Mesendoderm (in vitro differentiated cells): ENCODE measurements at regions not wholly inside any gene's neighbourhood (a gene's known extent, or its start where the extent isn't known, plus 50 kb on each side); places are given as distances from the start of the nearest gene placed in this dataset.

Experiments
- DNase-seq: peaks from one replicate; pipeline ENCODE4 v3.0.0; 2013
- H2AK5ac ChIP-seq: 2 replicates; pipeline ENCODE4 v1.6.1; 2013; ENCODE audit warnings: low read length, inconsistent platforms
- H2BK120ac ChIP-seq: 2 replicates; pipeline ENCODE4 v1.6.1; 2013; ENCODE audit warnings: low read depth, mild to moderate bottlenecking, low read length, moderate library complexity, mixed read lengths
- H2BK15ac ChIP-seq: replicated peaks from 2 replicates; pipeline ENCODE4 v1.6.1; 2013; ENCODE audit warnings: low read depth, mild to moderate bottlenecking, moderate library complexity
- H2BK5ac ChIP-seq: 2 replicates; pipeline ENCODE4 v1.6.1; 2013; ENCODE audit warnings: low read length, inconsistent platforms
- H3K18ac ChIP-seq: 2 replicates; pipeline ENCODE4 v1.6.1; 2013; ENCODE audit warnings: mild to moderate bottlenecking, low read length, mixed read lengths
- H3K23ac ChIP-seq: one replicate; pipeline ENCODE4 v1.6.1; 2013; ENCODE audit warnings: low read length
- H3K27ac ChIP-seq: 2 replicates; pipeline ENCODE4 v1.5.1; 2013; ENCODE audit warnings: low read depth, mild to moderate bottlenecking, inconsistent platforms, low read length, moderate library complexity
- H3K27me3 ChIP-seq: 2 replicates; pipeline ENCODE4 v1.6.1; 2013; ENCODE audit warnings: low read length, control low read depth, mild to moderate bottlenecking, inconsistent platforms; ENCODE audit not compliant: insufficient read depth, poor library complexity
- H3K36me3 ChIP-seq: 2 replicates; pipeline ENCODE4 v1.6.1; 2013; ENCODE audit warnings: low read length, inconsistent platforms; ENCODE audit not compliant: control insufficient read depth, insufficient read depth
- H3K4ac ChIP-seq: one replicate; pipeline ENCODE4 v1.6.1; 2013; ENCODE audit warnings: low read depth, mild to moderate bottlenecking, low read length, moderate library complexity
- H3K4me1 ChIP-seq: 2 replicates; pipeline ENCODE4 v1.6.1; 2013; ENCODE audit warnings: low read depth, low read length, inconsistent platforms; ENCODE audit not compliant: control insufficient read depth
- H3K4me2 ChIP-seq: 2 replicates; pipeline ENCODE4 v1.6.1; 2013; ENCODE audit warnings: low read length
- H3K4me3 ChIP-seq: 2 replicates; pipeline ENCODE4 v1.5.1; 2013; ENCODE audit warnings: mild to moderate bottlenecking, low read length
- H3K56ac ChIP-seq: one replicate; pipeline ENCODE4 v1.6.1; 2013; ENCODE audit warnings: low read length
- H3K79me1 ChIP-seq: 2 replicates; pipeline ENCODE4 v1.6.1; 2013; ENCODE audit warnings: low read length, inconsistent platforms
- H3K79me2 ChIP-seq: 2 replicates; pipeline ENCODE4 v1.6.1; 2013; ENCODE audit warnings: mild to moderate bottlenecking, low read length; ENCODE audit not compliant: control insufficient read depth, insufficient read depth
- H3K9ac ChIP-seq: 2 replicates; pipeline ENCODE4 v1.6.1; 2013; ENCODE audit warnings: low read length, inconsistent platforms
- H4K5ac ChIP-seq: one replicate; pipeline ENCODE4 v1.6.1; 2013; ENCODE audit warnings: low read length
- H4K8ac ChIP-seq: one replicate; pipeline ENCODE4 v1.6.1; 2013; ENCODE audit warnings: low read depth, mild to moderate bottlenecking, control low read depth, low read length, moderate library complexity
- WGBS: extraction: QIAGEN DNeasy Blood & Tissue Kit; methylation state at CpG from one replicate; pipeline ENCODE4 v1.1.7; 2013; ENCODE audit warnings: low lambda C conversion rate, missing lambda C conversion rate; ENCODE audit not compliant: insufficient coverage; ENCODE audit errors: extremely low coverage; 5-methylcytosine and 5-hydroxymethylcytosine counted together

DNA sequence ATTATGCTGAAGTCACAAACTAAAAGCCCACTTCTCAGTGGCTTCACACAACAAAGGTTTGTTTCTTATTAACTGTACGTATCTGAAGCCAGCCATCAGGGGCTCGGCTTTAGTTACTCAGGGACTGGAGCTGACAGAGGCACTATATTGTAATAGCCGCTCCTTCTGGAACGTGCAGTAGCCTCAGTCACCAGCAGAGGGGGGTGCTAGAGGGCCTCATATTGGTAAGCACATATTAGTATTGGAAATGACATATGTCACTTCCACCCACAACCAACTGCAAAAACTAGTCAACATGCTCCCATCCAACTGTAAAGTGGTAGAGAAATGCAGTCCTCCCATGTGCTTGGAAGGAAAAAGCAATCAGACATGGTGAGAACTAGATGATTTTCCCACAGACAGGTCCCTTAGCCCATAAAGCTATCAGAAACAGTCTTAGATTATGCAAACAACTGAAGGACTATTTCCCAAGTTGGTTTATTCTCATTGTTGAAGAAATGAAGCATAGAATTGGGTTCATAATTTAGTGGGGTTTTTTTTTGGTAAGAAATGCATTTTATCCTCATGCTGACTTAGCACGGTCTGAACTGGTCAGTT lies 183.6 kb upstream of the G2E3 start:
- Histone ChIP-seq H2BK120ac (no peak overlapping the region), H3K79me2 (no peaks in the 10 kb centered on the region), H3K4me2 (no peak overlapping the region), H2BK15ac (no peak overlapping the region), H3K4me1 (no peaks in the 10 kb centered on the region), H3K4me3 (no peak overlapping the region), H4K5ac (no peak overlapping the region), H3K56ac (no peak overlapping the region), H3K23ac (no peak overlapping the region), H3K4ac (no peak overlapping the region), H2AK5ac (no peak overlapping the region), H2BK5ac (no peak overlapping the region), H4K8ac (no peak overlapping the region), H3K18ac (no peak overlapping the region), H3K36me3 (no peaks in the 10 kb centered on the region), H3K27me3 (no peaks in the 10 kb centered on the region), H3K27ac (no peak overlapping the region), H3K9ac (no peak overlapping the region), H3K79me1 (no peaks in the 10 kb centered on the region)
- no CpG with 5 or more reads among the region's 5 CpGs for WGBS
- DNase-seq = peak; percentile 71

DNA sequence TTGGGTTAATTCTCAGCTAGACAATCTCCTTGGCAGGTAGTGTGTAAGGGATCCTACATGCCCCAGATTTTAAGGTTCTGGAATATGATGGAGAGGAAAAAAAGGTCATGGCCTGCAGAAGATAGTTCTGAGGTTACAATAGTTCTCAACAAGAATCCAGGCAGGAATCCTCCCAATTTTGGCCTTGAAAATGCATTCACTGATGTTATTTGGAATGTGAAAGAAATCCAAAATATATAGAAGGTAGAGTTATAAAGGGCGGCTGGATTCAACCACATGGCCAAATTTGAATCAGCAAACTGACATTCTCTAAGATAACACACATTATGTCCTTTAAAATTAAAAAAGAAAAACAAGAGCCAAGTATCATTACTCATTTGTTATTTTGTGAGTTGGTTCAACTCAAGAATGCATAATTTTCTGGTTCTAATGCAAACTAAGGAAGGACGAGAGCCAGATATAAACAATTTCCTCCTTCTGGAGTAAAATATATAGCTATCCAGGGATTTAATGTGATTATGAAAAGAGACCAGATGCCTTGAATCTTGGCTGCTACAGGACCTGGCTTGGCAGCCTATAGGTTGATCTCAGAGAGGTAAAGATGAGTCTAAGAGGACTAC lies 177.0 kb upstream of the G2E3 start:
- no CpG with 5 or more reads among the region's 2 CpGs for WGBS
- Histone ChIP-seq H3K36me3 (no peaks in the 10 kb centered on the region), H3K79me1 (no peaks in the 10 kb centered on the region), H3K4ac (no peak overlapping the region), H2BK15ac (no peak overlapping the region), H3K4me2 (no peak overlapping the region), H4K5ac (no peak overlapping the region), H2BK5ac (no peak overlapping the region), H3K79me2 (no peaks in the 10 kb centered on the region), H3K9ac (no peak overlapping the region), H2BK120ac (no peak overlapping the region), H4K8ac (no peak overlapping the region), H2AK5ac (no peak overlapping the region), H3K27ac (no peak overlapping the region), H3K4me1 (no peaks in the 10 kb centered on the region), H3K56ac (no peak overlapping the region), H3K4me3 (no peak overlapping the region), H3K27me3 (no peaks in the 10 kb centered on the region), H3K23ac (no peak overlapping the region), H3K18ac (no peak overlapping the region)
- DNase-seq = no peak

DNA sequence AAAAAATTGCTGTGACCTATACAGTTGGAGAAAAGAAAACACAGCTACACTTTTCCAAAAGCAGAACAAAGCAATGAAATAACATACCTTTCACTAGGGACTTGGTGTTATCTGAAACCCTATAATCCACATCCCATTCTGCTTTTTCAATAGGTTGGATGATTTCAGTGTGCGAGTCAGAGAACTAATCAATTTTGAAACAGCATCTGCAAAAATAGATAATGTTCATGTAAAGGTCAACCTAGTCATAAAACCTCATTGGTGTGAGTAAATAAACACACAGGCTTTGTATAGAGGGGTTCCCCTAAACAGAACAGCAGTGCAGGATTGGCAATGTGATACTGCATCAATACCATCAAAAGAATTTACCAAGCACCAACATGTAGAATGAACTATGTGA lies 173.0 kb upstream of the G2E3 start:
- no peak overlapping the region for H3K18ac ChIP-seq
- no peaks in the 10 kb centered on the region for H3K27me3 ChIP-seq
- H3K4me3 ChIP-seq = no peak overlapping the region
- no peak for DNase-seq
- no peak overlapping the region for H2AK5ac ChIP-seq
- H4K8ac ChIP-seq = no peak overlapping the region
- H3K27ac ChIP-seq = no peak overlapping the region
- H3K4me2 ChIP-seq = no peak overlapping the region
- H3K56ac ChIP-seq = no peak overlapping the region
- no peak overlapping the region for H4K5ac ChIP-seq
- H3K36me3 ChIP-seq = no peaks in the 10 kb centered on the region
- H2BK15ac ChIP-seq = no peak overlapping the region
- no peak overlapping the region for H2BK120ac ChIP-seq
- no peak overlapping the region for H3K4ac ChIP-seq
- no peaks in the 10 kb centered on the region for H3K4me1 ChIP-seq
- no CpG with 5 or more reads among the region's 1 CpG for WGBS
- no peaks in the 10 kb centered on the region for H3K79me1 ChIP-seq
- no peaks in the 10 kb centered on the region for H3K79me2 ChIP-seq
- H2BK5ac ChIP-seq = no peak overlapping the region
- no peak overlapping the region for H3K23ac ChIP-seq
- no peak overlapping the region for H3K9ac ChIP-seq

DNA sequence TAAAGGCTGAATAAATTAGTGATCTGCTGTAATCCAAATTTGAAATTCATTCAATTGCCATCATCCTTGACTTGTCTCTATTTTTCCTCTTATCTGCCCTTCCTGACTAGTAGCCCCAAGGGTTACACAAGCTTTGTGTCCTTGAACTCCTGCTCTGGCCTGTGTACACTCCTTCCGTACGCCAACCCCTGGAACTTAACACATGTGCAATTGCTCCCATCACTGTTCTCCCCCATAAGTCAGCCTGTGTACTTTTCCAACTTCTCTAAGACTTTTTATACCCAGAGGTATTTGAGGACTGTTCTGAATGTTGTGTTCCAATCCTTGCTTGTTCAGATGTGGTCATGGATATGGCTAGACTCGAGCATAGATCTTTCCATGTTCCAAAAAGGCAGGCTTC lies 171.1 kb upstream of the G2E3 start:
- Histone ChIP-seq H3K56ac (no peak overlapping the region), H3K4ac (no peak overlapping the region), H3K4me2 (no peak overlapping the region), H3K4me1 (no peaks in the 10 kb centered on the region), H3K27ac (no peak overlapping the region), H2BK15ac (no peak overlapping the region), H3K18ac (no peak overlapping the region), H3K4me3 (no peak overlapping the region), H3K36me3 (no peaks in the 10 kb centered on the region), H3K9ac (no peak overlapping the region), H4K8ac (no peak overlapping the region), H3K27me3 (no peaks in the 10 kb centered on the region), H3K23ac (no peak overlapping the region), H4K5ac (no peak overlapping the region), H3K79me2 (no peaks in the 10 kb centered on the region), H2BK5ac (no peak overlapping the region), H3K79me1 (no peaks in the 10 kb centered on the region), H2AK5ac (no peak overlapping the region), H2BK120ac (no peak overlapping the region)
- DNase-seq = no peak
- WGBS = no CpG with 5 or more reads among the region's 3 CpGs

DNA sequence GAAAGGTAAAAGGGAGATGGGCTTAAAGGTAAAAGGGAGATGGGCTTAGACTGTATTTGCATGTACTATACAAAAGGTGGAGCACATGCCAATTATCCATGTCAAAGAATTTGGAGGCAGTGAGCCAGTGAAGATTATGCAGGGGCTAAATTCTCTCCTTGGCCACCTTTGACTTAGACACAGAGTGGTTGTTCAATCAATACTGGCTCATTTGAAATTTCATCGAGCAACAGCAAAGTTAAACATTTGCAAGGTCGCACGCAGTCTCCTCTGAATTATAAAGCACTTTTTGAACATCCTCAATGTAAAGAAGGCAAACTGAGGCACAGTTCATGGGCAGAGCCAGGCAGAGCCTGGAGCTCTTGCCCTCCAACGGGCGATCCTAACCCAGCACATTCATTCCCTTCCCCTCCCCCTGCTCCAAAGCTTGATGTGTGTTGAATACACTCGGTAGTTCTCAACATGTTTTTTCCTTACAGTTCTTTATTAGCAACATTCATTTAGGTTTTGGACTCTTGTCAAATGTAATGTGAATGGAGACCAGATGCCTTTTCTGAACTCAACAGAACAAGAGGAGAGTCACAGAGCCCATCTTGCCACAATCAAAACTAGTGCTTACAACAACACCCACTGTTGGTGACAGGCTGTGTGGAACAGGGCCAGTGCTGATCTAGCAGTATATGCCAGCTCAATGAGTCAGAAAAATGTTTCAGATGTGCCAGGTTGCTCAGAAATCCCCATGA lies 169.7 kb upstream of the G2E3 start:
- Histone ChIP-seq H3K23ac (no peak overlapping the region), H2AK5ac (no peak overlapping the region), H4K8ac (no peak overlapping the region), H3K27me3 (no peaks in the 10 kb centered on the region), H3K9ac (no peak overlapping the region), H3K79me1 (no peaks in the 10 kb centered on the region), H3K4me1 (no peaks in the 10 kb centered on the region), H4K5ac (no peak overlapping the region), H3K56ac (no peak overlapping the region), H2BK5ac (no peak overlapping the region), H3K79me2 (no peaks in the 10 kb centered on the region), H3K4ac (no peak overlapping the region), H3K4me2 (no peak overlapping the region), H2BK120ac (no peak overlapping the region), H3K18ac (no peak overlapping the region), H3K27ac (no peak overlapping the region), H2BK15ac (no peak overlapping the region), H3K4me3 (no peak overlapping the region), H3K36me3 (no peaks in the 10 kb centered on the region)
- no peak for DNase-seq
- WGBS = no CpG with 5 or more reads among the region's 6 CpGs
